NCI-H510A (cell line): ENCODE measurements at regions not wholly inside any gene's neighbourhood (a gene's known extent, or its start where the extent isn't known, plus 50 kb on each side); places are given as distances from the start of the nearest gene placed in this dataset.
"Not testable (repeated sequence)": the region's sequence is repeated elsewhere in the genome, so short reads cannot be mapped to it uniquely, and the experiment has no call there.

Experiments
- DNase-seq: peaks from one replicate; lab custom pipeline; 2025; lab: John Stamatoyannopoulos, UW

DNA sequence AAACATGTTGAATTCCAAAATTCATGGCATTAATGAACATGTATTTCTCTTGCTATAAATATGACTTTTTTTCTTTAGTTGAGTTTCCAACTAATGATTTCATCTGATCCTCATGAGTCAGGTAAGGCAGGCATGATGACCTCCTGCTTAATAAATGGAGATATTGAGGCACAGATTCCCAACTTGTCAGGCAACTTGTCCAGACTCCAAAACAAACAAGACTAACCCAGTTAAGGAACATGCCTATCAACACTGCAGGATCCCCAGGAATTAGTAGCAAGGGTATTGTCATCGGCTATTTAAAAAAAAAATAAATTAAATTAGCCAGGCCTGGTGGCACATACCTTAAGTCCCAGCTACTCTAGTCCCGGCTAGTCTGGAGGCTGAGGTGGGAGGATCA is 121.3 kb upstream of the SALL4 start:
- no peak for DNase-seq

DNA sequence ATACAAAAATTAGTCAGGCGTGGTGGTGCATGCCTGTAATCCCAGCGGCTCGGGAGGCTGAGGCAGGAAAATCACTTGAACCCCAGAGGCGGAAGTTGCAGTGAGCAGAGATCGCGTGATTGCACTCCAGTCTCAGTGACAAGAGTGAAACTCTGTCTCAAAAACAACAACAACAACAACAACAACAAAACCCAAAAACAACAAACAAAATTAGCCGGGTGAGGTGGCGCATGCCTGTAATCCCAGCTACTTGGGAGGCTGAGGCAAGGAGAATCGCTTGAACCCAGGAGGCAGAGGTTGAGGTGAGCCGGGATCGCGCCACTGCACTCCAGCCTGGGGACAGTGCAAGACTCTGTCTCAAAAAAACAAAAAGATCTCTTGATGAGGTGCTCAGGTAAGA is 120.5 kb upstream of the SALL4 start:
- DNase-seq: not testable (repeated sequence)

DNA sequence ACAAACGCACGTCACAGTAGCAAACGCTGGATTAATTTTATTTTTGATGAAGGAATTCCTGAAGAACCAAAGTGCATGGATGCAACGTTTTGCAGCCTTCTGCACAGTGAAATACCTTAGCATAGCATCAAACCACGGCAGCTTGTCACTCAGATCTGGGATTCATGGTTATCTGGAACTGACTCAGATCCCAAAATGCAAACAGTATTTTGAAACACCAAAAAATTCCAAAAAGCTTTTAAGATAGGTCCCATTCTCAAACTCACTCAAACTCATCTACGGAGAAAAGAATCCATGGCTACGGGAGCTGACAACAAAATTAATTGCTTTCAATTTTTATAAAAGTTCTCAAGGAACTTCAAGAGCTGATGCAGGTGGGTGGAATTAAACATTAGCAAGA is 116.2 kb upstream of the SALL4 start:
- no peak for DNase-seq

DNA sequence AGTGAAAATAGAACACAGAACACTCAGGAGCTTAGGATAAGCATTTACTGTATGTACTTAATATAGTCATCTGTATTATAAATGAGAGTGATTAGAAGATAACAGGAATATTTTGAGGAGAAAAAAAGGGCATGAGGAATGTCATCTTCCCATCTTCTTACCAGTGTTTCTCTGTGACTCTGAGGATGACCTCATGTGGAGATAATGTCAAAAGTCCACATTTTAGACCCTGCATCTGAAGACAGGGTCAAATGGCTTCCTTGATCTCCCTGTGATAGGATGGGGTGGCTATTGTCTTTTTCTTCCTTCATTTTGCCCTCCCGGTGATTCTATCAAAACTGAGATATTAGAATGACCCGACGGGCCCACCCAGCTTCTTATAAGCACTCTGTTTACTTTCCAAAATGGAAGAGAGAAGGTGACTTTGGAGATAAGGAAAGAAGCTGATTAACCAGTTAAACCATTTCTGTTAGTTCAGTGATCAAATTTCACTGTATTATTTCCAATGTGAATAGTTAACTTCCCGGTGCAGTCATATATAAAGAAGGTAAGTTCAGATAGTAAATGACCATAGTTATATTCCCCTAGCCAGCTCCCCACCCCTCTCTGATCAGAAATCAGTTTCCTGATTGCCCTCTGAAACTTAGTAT is 115.7 kb upstream of the SALL4 start:
- no peak for DNase-seq

DNA sequence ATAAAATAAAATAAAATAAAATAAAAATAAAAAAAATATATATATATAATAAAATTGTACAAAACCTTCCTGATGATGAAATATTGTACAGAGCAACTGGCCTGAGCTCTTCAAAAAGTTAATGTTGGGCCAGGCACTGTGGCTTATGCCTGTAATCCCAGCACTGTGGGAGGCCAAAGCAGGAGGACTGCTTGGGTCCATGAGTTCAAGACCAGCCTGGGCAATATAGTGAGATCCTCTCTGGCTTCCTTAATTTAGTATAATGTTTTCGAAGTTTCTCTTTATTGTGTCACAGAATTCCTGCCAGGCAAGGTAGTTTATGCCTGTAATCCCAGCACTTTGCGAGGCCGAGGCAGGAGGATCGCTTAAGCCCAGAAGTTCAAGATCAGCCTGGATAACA is 113.9 kb upstream of the SALL4 start:
- no peak for DNase-seq

DNA sequence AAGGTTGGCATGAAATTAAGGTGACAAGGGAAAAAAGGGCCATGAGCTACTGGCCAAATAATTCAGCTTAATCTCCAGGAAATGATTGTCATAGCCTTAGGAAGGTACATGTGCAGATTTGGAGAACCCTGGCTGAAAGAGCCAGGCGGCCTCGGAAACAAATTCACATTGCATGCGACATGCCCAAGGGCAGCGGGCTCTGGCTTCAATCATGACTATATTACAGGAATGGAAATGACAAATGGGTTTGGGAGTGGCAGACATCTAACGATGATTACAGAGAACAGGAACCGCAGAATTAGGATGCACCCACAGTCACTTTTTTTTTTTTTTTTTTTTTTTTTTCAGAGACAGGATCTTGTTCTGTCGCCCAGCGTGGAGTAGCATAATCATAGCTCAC is 112.4 kb upstream of the SALL4 start:
- DNase-seq: no peak

DNA sequence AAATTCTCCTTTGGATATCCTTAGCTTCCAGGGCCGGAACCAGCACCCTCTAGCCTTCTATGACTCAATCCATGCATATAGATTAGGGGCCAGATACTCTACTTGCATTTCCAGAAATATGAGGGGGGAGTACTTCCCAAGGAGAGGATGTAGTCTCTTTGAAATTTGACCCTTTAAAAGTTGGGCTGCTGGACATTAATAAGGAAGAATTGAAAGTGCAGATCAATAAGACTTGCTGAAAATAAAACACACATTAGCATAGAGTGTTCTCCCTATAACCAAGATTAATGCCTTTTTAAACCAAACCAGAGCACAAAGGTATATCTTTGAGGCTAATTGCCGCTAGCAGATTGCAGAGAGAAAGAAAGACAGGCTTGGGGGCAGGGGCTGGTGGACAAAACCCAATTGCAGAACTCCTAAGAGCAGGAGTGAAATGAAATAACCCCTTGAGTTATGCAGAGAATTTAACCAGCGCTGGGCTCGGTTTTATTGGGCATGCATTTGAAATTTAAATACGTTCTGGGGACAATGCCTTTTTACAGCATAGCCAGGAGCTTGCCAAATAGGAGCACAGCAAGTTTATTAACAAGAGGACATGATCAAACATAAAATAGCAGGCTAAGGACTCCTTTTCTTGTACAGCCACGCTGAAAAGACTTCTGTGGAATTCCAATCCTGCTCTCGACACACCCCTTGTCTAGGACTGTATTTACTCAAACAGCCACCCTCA is 108.2 kb upstream of the SALL4 start:
- no peak for DNase-seq

DNA sequence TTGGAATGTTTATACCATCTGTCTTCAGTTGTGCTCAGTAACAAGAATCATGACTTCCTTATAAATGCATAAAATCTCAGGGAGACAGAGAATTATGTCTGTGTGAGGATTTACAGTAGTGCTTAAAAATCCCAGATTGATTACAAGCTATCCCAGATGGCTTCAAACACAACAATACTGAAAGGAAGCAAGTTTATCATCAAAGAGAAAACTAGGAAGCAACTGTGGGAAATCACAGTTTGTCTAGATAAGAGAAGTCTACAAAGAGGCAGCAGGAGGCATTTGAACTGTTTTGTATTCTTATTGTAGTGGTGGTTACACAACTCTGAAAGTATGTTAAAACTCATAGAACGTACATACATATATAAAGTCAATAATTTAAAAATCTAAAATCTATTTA is 104.4 kb upstream of the SALL4 start:
- DNase-seq: no peak

DNA sequence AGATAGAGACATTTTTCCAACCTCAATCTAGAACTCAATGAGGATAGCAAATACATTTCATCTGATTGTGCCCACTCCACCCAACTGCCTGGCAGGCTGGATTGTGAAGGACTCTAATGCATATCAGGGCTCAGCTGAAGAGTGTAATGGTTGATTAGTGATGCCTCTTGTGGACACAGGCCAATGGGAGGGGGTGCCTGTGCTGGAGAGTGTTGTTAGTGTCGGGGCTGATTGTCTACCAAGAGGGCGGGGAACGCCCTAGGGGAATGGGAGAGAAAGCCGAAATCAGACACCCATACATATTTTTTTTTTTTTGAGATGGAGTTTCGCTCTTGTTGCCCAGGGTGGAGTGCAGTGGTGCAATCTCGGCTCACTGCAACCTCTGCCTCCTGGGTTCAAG is 103.7 kb upstream of the SALL4 start:
- DNase-seq: no peak

DNA sequence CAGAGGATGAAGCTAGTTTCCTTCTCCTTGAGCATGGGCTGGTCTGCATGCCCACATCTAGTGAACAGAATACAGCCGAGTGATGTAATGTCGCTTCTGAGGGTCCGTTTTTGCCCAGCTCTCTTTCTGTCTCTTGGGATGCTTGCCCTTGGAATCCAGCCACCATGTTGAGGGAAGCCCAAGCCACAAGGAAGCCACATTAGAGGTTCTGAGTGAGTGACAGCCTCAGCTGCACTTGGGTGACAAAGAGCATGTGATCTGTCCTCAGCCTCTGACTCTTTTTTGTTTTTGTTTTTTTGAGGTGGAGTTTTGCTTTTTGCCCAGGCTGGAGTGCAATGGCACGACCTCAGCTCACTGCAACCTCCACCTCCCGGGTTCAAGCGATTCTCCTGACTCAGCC is 100.6 kb upstream of the SALL4 start:
- no peak for DNase-seq

DNA sequence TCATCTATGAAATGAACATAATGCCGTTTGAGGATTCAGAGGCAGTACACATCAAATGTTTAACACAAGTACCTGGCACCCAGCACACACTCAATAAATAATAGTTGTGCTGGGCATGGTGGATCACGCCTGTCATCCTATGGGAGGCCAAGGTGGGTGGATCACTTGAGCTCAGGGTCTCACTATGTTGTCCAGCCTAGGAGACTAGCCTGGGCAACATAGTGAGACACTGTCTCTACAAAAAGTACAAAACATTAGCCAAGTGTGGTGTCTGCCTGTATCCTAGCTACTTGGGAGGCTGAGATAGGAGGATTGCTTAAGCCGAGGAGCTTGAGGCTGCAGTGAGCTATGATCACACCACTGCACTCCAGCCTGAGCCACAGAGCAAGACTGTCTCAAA is 98.1 kb upstream of the SALL4 start:
- DNase-seq: no peak

DNA sequence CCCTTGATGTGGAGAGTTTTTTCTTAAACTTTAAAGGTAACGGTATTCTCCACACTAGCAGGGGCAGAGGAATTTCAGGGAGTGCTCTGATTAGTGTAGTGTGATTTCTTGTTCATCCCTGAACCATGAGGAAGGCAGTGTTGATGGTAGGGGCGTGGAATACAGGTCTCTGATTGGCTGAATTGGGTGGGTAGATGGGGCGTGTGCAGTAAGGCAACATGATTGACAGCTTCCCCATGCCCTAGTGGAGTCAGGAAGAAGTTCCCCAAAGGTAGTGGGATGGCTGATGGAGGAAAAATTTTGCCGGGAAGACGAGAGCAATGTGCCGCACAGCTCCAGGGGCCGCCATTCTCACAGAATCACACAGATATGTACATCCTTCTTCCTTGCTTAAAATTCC is 97.4 kb upstream of the SALL4 start:
- no peak for DNase-seq

DNA sequence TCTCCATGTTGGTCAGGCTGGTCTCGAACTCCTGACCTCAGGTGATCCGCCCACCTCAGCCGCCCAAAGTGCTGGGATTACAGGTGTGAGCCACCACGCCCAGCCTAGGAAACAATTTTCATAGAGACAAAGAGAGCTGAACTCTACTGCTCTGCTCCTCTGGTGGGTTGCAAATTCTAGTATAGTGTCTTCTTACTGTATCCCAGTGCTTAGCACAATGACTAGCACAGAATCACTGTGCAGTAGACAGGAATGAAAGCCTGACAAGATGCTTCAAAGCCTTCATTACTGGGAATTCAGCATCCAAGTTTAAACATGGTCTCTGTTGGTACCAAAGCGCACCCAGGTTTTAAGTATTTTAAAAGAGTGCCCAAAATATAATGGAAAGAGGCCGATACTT is 96.5 kb upstream of the SALL4 start:
- no peak for DNase-seq

DNA sequence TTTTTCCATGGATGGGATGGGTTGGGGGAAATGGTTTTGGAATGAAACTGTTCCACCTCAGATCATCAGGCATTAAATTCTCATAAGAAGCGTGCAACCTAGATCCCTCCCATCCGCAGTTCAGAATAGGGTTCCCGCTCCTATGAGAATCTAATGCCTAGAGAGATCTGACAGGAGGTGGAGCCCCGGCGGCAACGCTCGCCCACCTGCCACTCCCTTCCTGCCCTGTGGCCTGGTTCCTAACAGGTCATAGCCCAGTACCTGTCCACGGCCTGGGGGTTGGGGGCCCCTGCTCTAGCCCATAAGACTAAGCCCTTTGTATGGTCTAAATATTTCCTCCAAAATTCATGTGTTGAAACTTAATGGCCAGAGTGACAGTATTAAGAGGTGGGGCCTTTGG is 92.3 kb upstream of the SALL4 start:
- DNase-seq: no peak

DNA sequence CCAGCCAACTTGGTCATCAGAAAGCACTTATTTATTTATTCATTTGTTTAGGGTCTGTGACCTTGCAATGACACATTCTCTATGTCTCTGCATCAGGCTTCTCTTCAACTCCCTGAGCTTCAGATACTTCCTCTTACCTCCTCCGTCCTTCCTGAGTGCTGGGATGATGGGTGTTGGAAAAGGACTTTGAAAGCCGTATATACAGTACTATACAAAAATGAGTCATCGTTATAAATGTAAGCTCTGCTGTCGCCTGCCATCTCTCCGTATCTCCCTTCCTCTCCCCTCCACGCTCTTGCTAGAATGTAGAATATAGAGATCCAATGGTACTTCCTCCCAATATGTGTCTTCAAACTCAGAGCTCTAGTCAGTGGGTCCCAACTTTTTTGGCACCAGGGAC is 91.9 kb upstream of the SALL4 start:
- no peak for DNase-seq

DNA sequence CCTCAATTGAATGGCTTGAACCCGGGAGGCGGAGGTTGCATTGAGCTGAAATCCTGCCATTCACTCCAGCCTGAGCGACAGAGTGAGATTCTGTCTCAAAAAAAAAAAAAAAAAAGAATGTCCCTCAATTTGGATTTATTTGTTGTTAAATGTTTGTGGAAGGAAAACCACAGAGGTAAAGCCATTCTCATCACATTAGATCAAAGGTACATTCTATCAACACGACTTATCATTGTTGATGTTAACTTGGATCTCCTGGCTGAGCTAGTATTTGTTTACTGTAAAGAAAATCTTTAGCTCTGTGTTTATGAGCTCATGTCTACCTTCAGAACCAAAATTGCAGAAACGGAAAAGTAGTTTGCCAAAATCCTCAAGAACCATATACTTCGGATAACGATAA is 91.4 kb upstream of the SALL4 start:
- DNase-seq: no peak

DNA sequence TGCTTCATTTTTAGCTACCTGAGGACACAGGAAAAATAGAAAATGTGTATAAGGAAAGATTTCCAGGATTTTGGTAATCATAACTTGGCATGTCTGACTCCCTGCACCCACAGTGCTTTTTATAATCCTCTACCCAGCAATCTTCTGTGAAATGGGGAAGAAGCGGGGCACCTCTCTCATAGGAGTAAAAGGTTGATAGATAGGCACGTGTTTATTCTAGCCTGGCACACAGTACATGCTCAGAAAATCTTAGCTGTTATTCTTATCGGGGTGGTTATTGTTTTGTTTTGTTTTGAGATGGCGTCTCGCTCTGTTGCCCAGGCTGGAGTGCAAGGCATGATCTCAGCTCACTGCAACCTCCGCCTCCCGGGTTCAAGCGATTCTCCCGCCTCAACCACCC is 87.7 kb upstream of the SALL4 start:
- DNase-seq: no peak

DNA sequence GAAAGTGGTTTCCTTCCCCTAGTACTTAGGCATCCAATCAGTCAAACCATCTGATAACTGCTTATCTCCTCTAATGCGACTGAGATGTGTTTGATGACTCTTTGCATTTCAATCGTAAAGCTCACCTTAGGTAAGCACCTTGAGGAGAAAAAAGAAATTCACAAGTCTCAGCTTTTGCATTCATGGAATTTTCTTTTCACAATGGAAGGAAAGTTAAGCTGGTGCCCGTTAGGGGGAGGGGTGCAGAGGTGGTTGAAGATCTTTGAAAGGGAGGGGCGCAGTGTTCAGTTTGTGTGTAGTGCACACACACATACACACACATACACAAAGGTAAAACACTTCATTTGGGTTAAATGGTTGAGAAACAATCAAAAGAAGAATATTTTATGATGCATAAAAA is 87.1 kb upstream of the SALL4 start:
- DNase-seq: no peak

DNA sequence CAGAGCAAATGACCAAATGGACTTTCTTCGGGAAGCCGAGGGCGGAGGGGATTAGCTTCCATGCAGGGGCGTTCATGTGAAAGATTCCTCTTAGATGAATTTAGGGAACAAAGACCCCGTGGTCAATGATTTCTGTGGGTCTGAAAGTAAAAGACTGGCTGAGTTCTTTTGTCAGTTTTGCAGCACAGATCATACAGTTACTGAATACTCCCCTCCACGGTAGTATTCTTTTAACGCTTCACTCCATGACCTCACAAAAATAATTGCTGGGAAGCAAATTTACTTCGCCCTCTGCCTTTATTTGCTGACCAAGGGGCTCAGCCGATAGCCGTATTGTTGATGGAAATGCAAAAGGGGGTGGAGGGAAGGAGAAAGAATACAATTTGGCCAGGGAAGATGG is 86.0 kb upstream of the SALL4 start:
- DNase-seq: no peak

DNA sequence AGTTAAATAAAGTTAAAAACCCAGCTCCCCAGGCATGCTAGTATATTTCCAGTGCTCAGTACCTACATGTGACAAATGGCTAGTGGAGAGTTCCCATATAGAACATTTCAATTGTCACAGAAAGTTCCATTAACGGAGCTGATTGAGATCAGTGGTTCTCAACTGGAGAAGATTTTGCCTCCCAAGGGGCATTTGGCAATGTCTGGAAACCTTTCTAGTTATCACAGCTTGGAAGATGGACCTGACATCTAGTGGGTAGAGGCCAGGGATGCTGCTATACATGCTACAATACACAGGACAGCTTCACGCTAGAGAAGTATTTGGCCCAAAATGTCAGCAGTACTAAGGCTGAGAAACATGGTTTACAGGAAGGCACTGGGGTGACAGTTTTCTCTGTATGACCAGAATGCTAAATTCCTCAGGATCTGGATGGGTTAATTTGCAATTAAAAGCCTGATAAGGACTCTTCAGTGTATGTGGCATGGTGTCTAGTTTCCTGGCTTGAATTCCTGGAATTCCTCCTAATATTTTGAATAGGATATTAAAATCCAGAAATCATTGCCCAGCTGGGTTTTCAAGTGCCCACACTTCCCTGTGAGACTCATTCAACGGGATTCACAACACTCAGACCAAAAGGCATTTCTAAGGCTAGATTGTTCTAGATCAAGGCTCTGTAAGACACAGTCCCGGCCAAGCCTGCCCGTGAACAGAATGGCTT is 84.7 kb upstream of the SALL4 start:
- no peak for DNase-seq

DNA sequence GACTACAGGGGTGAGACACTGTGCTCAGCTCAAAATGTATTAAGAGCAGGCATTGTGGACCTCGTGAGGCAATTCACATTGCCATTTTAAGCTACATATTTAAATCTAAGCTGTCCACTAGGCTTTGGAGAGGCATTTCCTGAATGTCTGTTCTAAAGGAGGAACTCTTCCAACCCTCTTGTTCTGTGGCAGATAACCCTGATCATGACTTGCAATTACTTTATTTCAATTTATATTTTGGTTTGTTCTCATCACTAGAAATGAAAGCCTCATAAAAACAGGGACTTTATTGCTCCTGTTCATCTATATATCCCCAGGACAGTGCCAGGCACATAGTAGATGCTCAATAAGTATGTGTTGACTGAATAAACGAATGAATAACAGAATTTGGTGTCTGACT is 84.0 kb upstream of the SALL4 start:
- DNase-seq: no peak

DNA sequence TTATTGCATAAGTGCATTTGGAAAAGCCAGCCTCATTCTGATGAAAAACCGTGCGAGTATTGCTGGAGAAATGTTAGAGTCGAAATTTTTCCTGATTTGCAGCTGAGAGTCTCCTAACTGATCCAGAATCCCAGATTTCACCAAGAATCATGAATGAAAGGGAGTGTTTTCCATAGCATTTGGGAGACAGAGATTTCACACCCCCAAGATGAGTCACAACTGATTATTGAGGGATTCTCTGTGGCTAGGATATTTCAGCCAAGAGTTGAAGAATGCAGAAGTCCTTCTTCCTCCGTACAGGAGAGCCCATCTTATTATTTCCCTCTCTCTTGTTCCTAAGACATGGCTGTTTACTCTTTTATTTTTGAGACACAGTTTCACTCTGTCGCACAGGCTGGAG is 82.2 kb upstream of the SALL4 start:
- no peak for DNase-seq

DNA sequence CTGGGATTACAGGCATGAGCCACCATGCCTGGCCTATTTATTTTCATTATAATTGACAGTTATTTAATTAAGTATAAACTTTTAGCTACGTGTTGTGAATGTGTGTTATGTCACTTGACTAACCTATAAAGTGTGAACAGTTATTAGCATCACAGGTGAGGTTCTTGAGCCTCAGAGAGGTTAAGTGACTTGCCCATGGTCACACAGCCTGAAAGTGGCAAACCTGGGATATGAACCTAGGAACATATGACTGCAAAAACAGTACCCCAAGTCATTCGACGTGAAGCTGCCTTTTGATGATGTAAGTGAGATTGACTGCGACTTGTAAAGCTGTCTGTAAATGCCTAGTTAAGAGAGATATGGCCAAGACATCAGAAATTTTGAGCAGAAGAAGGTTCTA is 77.9 kb upstream of the SALL4 start:
- DNase-seq: no peak
